MCF 10A (cell line): ENCODE measurements at regions not wholly inside any gene's neighbourhood (a gene's known extent, or its start where the extent isn't known, plus 50 kb on each side); places are given as distances from the start of the nearest gene placed in this dataset.
"Not testable (repeated sequence)": the region's sequence is repeated elsewhere in the genome, so short reads cannot be mapped to it uniquely, and the experiment has no call there.

Experiments used
- BruUV-seq: library from RNA; stranded (reverse); fragments of 400-500 nt; replicated peaks from 2 replicates; lab custom pipeline; 2021; lab: Mats Ljungman, UMichigan
- CTCF ChIA-PET: fragments of 300-600 bp; sonication (Branson Sonifier 250); formaldehyde crosslinking; extraction: SDS; loops from one replicate; lab custom pipeline; 2021; ENCODE audit warnings: antibody characterized with exemption, inconsistent platforms; lab: Yijun Ruan, JAX
- POLR2A ChIA-PET: fragments of 300-600, 350-650 bp; sonication (Branson Sonifier 250); formaldehyde crosslinking; extraction: SDS; loops from one replicate; lab custom pipeline; 2020; ENCODE audit warnings: antibody characterized with exemption, inconsistent platforms; lab: Yijun Ruan, JAX
- DNase-seq: peaks from one replicate; pipeline ENCODE4 v3.0.0-alpha.2; 2018; ENCODE audit not compliant: unreplicated experiment
- H3K27ac Mint-ChIP-seq: one replicate; pipeline ENCODE4 v1.8.0; 2022; ENCODE audit warnings: mild to moderate bottlenecking, low read depth, mixed read lengths; ENCODE audit not compliant: unreplicated experiment
- H3K27me3 Mint-ChIP-seq: one replicate; pipeline ENCODE4 v1.8.0; 2022; ENCODE audit warnings: mixed read lengths; ENCODE audit not compliant: insufficient read depth, unreplicated experiment
- H3K36me3 Mint-ChIP-seq: one replicate; pipeline ENCODE4 v1.8.0; 2022; ENCODE audit warnings: mild to moderate bottlenecking, moderate library complexity, mixed read lengths; ENCODE audit not compliant: insufficient read depth, unreplicated experiment
- H3K4me1 Mint-ChIP-seq: one replicate; pipeline ENCODE4 v1.8.0; 2022; ENCODE audit warnings: mixed read lengths; ENCODE audit not compliant: insufficient read depth, unreplicated experiment
- H3K4me3 Mint-ChIP-seq: one replicate; pipeline ENCODE4 v1.8.0; 2022; ENCODE audit warnings: mild to moderate bottlenecking, moderate library complexity, mixed read lengths; ENCODE audit not compliant: unreplicated experiment
- H3K9me3 Mint-ChIP-seq: one replicate; pipeline ENCODE4 v1.8.0; 2022; ENCODE audit warnings: mixed read lengths; ENCODE audit not compliant: unreplicated experiment
- CTCF ChIP-seq: fragments of 200-600 bp; IDR thresholded peaks from one replicate; pipeline ENCODE4 v1.8.0; 2022; ENCODE audit warnings: antibody characterized with exemption, mild to moderate bottlenecking; ENCODE audit not compliant: unreplicated experiment
- intact Hi-C: fragments of 100-400 bp; cut with micrococcal nuclease; formaldehyde crosslinking; loops from 2 replicates; pipeline ENCODE4 v1.14.1; 2022

- POLR2A ChIA-PET: no interaction called here
- no peak for TF ChIP-seq CTCF
- CTCF ChIA-PET: no interaction called here
- intact Hi-C loops: no loop called here
- peaks cover 16% of the 10 kb centered on the region for H3K9me3 Mint-ChIP-seq
- H3K27ac Mint-ChIP-seq: no peak overlapping the region
- no peaks in the 10 kb centered on the region for H3K27me3 Mint-ChIP-seq
- BruUV-seq: no TSS peak
- H3K4me1 Mint-ChIP-seq: no peaks in the 10 kb centered on the region
- no peaks in the 10 kb centered on the region for H3K36me3 Mint-ChIP-seq
- H3K4me3 Mint-ChIP-seq: no peak overlapping the region
- no peak for DNase-seq
These were observed 141.5 kb downstream of the PPP4R3C start for GRCh38 chrX:27321632-27322031.

- no peak for TF ChIP-seq CTCF
- intact Hi-C loops: no loop called here
- H3K4me1 Mint-ChIP-seq: no peaks in the 10 kb centered on the region
- H3K4me3 Mint-ChIP-seq: no peak overlapping the region
- H3K36me3 Mint-ChIP-seq: peaks cover 6% of the 10 kb centered on the region
- ChIA-PET POLR2A (no interaction called here), CTCF (interaction anchor here (0.6 kb wide), 1 partner anchor 122 kb away, joined by 3 read pairs; no protein-coding TSS in a partner anchor)
- no peak overlapping the region for H3K27ac Mint-ChIP-seq
- peaks cover 10% of the 10 kb centered on the region for H3K9me3 Mint-ChIP-seq
- no TSS peak for BruUV-seq
- no peak for DNase-seq
- H3K27me3 Mint-ChIP-seq: no peaks in the 10 kb centered on the region
These were observed 153.7 kb downstream of the PPP4R3C start for GRCh38 chrX:27309406-27309805.

DNA sequence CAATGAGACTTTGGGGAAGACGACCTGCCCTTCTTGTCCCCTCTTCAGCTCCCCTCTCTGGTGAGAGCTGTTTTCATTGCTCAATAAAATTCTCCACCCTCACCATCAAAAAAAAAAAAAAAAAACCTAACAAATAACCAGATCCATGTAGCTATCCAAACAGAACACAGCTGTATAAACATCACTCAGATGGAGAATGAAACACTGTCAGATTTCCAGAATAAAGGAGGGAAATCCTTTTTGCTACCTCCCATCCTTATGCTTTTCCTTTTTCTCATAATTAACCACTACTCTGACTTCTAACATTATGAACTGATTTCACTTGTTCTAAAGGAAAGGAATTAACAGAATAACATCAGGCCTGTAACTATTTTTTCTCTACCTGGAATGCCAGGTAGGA lies 155.6 kb downstream of the PPP4R3C start:
- CTCF ChIA-PET: interaction anchor here (0.6 kb wide), 2 partner anchors 782 to 1688 kb away, joined by 3 read pairs; no protein-coding TSS in a partner anchor
- no peak for DNase-seq
- BruUV-seq: no TSS peak
- H3K4me1 Mint-ChIP-seq: no peaks in the 10 kb centered on the region
- POLR2A ChIA-PET: no interaction called here
- intact Hi-C loops: no loop called here
- TF ChIP-seq CTCF: no peak
- H3K4me3 Mint-ChIP-seq: no peak overlapping the region
- peaks cover 13% of the 10 kb centered on the region for H3K9me3 Mint-ChIP-seq
- H3K27ac Mint-ChIP-seq: no peak overlapping the region
- peaks cover 6% of the 10 kb centered on the region for H3K36me3 Mint-ChIP-seq
- no peaks in the 10 kb centered on the region for H3K27me3 Mint-ChIP-seq

GRCh38 chrX:27292552-27292951 lies 170.6 kb downstream of the PPP4R3C start:
- H3K27ac Mint-ChIP-seq, DNase-seq, H3K9me3 Mint-ChIP-seq, intact Hi-C loops, H3K36me3 Mint-ChIP-seq, H3K4me1 Mint-ChIP-seq, H3K4me3 Mint-ChIP-seq, H3K27me3 Mint-ChIP-seq, CTCF ChIA-PET, POLR2A ChIA-PET, BruUV-seq: not testable (repeated sequence)

DNA sequence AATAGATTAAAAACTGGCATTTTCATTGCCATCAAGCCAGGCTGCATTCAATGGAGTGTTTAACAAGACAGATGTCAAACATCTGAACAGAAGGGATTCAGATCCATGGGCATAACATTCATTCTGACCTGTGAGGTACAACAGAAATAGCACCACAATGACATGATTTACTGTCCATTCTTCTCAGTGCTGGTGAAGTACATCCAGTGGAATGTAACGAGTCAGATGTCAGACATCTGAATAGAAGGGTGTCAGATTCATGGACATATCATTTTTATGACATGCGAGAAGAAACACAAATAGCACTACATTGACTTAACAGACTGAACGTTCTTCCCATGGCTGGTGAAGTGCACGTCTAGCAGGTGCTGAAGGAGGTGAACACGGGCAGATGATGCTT lies 186.4 kb downstream of the PPP4R3C start:
- CTCF ChIA-PET: no interaction called here
- intact Hi-C loops: no loop called here
- H3K27me3 Mint-ChIP-seq: no peaks in the 10 kb centered on the region
- H3K9me3 Mint-ChIP-seq: peaks cover 7% of the 10 kb centered on the region
- H3K4me3 Mint-ChIP-seq: no peak overlapping the region
- POLR2A ChIA-PET: no interaction called here
- no peak overlapping the region for H3K27ac Mint-ChIP-seq
- TF ChIP-seq CTCF: no peak
- no peaks in the 10 kb centered on the region for H3K36me3 Mint-ChIP-seq
- BruUV-seq: no TSS peak
- H3K4me1 Mint-ChIP-seq: no peaks in the 10 kb centered on the region
- no peak for DNase-seq
